ENCODE measurements at regions not wholly inside any gene's neighbourhood (a gene's known extent, or its start where the extent isn't known, plus 50 kb on each side); places are given as distances from the start of the nearest gene placed in this dataset.
"Not testable (repeated sequence)": the region's sequence is repeated elsewhere in the genome, so short reads cannot be mapped to it uniquely, and the experiment has no call there.

DNA sequence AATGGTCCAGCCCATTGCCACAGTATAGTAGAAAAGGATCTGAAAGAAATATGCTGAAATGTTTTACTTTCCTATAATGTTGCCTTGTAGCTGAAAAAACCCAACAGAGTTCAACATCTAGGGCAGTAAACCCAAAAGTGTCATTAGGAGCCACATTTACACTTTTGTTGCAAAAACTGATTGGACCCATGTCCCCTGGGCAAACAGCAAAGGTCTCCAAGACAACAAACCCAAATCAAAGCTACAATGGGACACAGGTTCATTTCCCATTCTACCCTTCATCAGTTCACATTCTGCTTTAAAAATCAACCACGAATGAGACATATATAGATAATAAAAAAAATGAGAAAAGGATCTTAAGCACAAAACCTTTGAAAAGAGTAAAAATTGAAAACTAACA is 744.8 kb downstream of the PCDH17 start:
- DNase-seq (ENCODE audit: low spot score): no peak

DNA sequence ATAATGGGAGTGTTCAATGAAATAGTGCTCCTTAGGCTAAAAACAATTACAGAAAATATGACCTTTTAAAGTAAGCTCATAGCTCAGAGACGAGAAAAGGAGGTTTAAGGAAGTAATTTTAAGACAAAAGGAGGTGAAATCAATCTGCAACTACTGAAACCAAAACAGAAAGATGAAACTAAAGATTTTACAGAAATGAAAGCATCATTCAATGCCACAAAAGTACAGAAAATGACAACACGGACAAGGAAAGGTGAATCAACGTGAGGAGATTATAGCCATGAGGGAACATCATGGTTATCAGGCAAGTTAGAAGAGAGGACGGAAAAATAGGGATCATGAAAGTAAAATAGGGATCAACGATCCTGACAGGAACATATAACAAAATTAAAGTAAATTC is 745.2 kb downstream of the PCDH17 start:
- no peak for DNase-seq (ENCODE audit: low spot score)

DNA sequence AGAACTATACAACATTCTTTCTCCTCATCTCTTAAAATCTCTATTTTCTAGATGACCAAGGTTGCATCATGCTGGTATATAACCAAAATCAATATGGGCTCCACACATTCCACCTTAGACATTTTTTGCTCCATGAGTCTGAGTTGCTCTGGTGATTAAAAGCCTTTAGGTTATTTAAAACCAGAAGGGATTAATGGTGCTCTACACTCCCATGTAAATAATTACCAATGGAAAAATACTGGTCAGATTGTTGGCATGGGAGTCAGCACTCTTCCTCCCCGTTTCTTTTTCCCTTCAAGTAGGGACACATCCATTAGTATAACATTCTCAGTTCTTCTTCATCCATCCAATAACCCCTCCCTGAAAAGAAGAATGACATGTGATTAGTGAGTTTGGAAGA is 747.7 kb downstream of the PCDH17 start:
- DNase-seq (ENCODE audit: low spot score): no peak

DNA sequence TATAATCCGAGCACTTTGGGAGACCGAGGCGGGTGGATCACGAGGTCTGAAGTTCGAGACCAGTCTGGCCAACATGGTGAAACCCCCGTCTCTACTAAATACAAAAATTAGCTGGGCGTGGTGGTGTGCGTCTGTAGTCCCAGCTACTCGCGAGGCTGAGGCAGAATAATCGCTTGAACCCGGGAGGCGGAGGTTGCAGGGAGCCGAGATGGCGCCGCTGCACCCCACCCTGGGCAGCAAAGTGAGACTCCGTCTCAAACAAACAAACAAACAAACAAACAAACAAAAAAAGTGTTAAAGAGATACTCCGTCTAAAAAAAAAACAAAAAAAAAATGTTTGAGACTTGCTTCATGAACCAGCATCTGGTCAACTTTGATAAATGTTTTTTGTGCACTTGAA is 753.8 kb downstream of the PCDH17 start:
- not testable (repeated sequence) for DNase-seq (ENCODE audit: low spot score)

DNA sequence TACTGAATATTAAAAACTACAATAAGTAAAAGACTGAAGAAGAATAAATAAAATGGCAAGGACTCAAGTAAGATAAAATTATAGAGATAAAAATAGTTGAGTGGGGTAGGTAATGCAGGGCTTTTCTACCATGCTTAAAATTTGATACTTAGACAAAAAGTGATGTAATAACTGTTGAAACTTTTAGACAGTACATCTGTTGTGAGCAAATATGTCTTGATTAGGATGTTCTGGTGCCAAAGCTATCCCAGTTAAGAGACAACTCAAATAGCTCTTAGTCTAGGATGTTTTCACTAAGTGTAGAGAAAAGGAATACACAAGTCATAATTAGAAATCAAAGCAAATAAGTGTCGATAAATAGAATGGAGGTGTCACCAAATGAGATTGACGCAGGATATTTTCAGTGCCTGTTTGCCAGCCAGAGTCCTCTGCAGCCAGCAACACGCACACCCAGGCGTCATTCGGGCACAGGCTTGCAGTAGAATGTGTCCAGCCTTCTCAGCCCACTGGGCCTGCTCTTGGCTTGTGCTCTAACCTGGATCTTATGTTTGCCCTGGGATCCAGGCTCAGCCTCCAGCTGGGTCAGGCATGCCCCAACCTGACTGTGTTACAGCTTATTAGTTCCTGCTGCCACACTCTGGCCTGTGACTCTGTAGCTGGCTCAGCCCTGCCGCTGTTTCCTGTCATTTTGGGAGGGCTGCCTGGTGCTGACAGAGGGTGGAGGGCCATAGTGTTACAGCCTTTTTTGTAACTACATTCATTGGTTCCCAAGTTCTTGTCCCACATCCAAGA is 766.2 kb downstream of the PCDH17 start:
- DNase-seq (ENCODE audit: low spot score): no peak

DNA sequence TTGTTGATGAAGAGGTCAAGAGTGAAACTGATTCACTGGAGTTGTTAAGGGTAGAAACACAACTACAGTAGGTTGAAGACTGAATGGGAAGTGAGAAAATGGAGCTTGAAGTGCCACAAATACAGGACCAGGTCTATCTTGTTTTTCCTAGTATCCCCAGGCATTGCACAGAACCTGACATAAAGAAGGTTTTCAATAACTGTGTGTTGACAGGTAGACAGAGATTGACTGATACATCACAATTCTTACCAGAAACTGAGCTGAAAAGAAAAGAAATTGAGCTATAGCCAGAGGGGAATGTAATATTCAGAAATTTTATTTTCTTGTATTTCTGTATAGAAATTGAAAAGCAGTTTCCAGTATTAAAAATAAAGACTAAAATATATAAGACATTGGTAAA is 767.7 kb downstream of the PCDH17 start:
- no peak for DNase-seq (ENCODE audit: low spot score)

DNA sequence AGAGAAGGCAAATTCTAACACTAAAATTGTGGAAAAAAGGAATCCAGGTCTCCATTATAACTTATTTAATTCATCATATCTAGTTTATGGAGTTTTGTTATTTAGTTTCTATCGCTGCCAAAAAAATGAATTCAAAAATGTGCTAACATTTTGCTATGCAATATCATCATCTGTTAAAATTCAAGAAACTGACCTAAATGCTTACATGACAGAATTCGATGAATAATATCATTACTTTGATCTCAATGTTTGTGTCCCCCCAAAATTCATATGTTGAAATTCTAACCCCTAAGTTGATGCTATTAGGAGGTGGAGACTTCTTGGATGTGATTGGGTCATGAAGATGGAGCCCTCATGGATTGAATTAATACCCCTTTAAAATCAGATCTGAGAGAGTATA is 775.0 kb downstream of the PCDH17 start:
- DNase-seq (ENCODE audit: low spot score): no peak

DNA sequence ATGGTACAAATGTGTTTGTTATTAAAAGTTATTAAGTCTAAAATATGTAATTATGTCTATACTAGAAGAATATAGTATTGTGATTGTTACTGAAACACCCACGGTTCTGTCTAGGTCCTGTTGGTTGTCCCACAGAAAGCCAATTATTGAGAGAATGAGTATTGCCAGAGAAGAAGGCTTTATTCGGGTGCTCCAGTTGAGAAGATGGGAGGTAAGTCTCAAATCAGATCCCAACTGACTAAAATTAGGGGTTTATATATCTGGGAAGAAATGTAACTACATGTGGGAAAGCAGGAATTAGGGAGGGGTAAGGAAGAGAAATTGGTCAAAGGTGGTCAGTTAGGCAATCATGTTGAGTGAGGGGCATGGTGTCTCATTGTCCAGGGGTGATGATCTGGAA is 798.4 kb downstream of the PCDH17 start:
- DNase-seq (ENCODE audit: low spot score): no peak

DNA sequence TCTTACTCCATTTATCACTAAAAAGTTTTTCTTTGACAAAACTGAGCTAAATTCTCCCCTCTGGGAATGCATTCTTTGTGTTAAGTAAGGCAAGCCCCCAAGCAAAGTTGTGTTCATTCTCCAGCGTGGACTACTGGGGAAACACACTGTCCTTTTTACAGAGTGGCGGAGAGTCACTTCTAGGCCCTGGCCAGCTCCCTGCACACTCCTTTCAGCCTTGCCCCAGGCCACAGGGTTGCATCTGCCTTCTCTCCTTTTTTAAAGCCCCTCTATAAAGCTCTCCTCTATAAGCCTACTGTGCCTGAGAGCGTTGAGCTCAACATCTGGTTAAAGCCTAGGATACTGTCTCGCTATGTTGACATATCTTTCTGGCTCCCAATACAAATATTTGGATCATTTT is 803.4 kb downstream of the PCDH17 start:
- no peak for DNase-seq (ENCODE audit: low spot score)

DNA sequence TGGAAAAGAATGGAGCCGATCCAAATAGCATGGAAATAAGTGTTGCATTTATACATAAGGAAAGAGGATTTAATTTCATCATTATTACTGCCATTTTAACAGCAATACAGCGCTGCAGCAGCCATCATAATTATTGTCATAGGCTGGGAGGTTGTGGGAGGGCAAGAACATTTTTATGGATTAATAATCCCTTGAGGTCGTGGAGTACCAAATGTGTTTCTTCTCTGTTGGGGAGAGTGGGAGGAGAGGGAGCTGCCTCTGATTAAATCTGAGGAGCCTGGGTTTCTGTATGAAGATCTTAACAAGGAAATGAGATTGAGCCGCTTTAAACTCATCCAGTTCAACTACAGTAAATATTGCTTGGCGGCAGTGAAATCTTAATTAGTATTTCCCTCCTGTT is 805.9 kb downstream of the PCDH17 start:
- no peak for DNase-seq (ENCODE audit: low spot score)

DNA sequence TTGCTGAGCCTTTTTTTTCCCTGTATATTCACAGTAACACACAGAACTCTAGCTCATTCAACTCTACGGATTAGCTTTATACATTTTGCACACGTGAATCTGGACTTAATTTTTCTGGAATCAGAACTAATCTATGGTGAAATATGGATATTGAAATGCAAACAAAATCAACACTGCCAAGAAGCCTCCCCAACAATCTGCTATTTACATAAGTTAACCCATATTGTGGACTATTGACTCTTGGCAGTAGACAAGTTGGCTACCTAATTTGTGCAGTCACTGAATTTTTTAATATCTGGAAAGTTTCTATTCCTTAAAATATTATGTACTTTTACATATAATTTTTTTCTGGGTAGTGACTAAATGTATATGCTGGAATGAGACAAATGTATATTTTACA is 815.4 kb downstream of the PCDH17 start:
- DNase-seq (ENCODE audit: low spot score): no peak

DNA sequence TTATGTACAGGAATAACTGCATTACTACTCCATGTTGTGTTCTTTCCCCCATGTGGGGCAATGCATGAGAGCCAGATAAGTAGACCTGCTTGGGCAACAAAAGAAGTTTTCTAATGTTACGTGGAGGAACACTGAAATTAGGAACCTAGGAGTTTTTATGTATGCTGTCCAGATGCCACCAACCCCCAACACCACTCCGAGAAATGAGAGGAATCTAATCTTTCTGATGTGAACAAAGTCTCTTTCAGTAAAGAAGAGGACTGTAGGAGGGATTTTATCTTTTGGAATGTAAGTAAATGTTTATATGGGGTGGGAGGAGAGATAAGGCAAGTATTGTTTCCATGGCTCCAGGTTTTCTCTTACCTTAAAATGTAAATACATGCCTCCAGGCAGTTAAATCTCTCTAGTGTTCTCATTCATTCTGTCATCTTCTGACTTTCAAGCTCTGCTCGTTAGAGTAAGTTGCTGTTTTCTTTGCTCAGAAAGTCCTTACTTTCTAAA is 820.6 kb downstream of the PCDH17 start:
- DNase-seq (ENCODE audit: low spot score): no peak

DNA sequence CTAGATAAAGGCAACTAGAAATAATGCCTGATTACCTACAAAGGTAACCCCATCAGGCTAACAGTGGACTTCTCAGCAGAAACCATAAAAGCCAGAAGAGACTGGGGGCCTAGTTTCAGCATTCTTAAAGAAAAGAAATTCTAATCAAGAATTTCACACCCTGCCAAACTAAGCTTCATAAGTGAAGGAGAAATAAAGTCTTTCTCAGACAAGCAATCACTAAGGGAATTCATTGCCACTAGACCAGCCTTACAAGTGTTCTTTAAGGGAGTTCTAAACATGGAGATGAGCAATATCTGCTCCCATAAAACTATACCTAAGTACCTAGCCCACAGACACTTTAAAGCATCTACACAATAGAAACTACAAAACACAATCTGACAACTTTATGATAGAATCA is 823.5 kb downstream of the PCDH17 start:
- no peak for DNase-seq (ENCODE audit: low spot score)

DNA sequence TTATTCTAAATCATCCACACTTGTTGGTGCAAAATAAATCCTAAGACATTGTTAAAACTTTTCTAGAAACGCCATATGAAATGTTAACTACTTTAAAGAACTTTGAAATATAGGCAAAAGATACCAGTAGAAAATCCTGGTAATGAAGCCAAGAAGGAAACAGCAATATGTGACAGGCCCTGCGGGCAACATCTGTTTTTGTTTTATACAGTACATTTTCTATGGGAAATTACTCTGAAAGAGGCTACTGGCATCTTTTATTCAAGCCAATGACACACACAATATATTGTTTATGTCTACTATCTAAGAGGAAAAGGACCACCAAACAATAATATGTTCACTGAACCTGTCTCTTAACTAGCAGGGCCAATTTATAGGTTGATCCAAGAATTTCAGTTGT is 829.7 kb downstream of the PCDH17 start:
- DNase-seq (ENCODE audit: low spot score): no peak

DNA sequence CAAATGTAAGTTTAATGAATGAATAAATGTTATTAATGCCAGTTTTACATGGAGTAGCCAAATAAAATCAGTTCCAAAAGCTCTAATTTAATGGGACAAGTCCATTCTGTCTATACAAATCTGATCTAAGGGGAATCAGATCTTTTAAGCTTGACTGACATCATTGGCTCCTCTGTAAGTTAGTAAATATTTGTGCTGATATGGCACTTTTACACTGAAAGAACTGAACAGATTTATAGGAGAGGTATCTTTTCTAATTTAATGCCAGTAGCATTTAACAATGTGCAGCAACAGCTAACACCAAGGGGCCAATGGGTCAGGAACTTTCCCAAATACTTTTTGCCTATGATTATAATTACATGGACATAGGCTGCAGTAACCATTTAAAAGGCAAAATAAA is 832.3 kb downstream of the PCDH17 start:
- no peak for DNase-seq (ENCODE audit: low spot score)

DNA sequence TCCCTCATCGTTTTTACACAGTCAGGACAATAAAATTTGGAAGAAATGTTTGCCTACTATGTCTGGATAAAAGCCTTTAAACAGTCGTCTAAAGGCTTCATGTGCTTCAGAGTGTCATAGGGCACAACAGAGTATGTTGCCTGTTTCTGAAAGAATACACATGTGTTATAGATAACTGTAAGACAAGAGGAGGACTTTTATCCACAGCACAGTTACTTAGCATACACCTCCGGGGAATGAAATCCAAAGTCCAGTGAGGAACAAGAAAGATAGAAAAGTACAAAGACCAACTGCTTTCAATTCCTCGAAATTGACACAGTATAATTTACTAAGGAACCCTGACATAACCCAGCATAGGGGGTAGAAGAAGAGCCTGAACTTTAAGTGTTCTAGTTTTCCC is 835.6 kb downstream of the PCDH17 start:
- DNase-seq (ENCODE audit: low spot score): no peak

DNA sequence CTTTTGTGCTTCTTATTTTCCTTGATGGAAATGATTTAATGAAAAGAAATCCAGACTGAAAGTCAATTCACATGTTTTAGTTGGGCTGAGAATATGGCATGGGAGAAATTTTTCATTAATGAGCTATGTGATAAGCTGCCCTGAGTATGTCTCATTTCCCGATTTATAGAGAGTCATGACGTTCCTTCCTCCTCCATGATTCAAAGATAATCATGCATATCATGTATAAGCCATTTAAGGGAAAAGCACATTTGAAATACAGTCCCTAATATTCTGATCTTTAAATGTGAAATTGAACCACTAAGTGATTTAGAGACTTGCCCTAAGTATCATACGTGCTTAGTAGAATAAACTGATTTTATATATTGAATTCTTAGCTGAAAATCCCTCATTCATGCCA is 840.9 kb downstream of the PCDH17 start:
- DNase-seq (ENCODE audit: low spot score): no peak

DNA sequence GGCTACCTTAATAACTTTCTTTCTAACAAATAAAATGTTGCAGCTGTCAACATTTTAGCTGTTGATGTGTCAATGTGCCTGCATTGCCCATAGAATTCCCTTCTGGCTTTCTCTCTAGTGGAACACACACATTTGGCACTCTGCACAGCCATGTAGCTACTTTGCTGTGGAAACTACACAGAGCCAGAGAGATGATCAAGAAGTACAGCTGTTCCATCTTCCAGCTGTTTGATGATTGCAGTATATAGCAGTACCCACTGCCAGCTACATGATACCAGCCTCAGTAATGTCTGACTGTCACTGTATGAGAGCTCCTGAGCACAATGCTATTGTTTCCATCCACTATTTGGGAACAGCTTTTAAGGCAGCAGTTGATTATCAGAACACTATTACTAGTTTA is 843.0 kb downstream of the PCDH17 start:
- no peak for DNase-seq (ENCODE audit: low spot score)

DNA sequence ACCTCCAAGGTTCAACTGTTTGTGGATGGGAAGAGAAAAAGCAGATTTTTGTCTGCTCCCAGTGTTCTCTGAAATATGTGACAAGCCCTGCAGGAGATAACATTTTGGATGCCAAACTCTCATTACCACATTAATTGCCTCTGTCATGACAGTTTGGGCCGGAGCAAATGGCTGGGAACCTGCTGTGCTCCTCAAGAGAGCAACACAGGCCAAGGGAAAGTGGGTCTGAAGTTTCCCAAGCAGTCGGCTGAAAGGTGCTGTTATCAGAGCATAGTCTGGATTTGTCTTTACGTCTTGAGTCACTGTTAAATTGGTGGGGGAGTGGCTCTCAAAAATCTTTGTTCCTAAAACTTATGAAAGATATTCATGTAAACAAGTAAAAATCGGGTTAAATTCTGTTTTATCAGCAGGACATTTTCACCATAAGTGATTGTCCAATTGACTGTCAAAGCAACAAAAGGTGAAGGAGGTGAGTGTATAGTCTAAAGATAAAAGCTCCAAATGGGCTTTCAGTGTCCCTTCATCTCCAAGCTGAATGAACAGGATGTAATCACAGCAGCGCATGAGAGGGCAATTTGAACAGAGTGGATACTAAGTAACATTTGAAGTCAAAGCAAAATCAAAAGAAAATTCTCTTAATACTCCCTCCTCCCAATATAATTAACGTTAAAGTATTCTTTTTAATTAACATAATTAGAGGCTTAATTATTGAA is 844.8 kb downstream of the PCDH17 start:
- no peak for DNase-seq (ENCODE audit: low spot score)

DNA sequence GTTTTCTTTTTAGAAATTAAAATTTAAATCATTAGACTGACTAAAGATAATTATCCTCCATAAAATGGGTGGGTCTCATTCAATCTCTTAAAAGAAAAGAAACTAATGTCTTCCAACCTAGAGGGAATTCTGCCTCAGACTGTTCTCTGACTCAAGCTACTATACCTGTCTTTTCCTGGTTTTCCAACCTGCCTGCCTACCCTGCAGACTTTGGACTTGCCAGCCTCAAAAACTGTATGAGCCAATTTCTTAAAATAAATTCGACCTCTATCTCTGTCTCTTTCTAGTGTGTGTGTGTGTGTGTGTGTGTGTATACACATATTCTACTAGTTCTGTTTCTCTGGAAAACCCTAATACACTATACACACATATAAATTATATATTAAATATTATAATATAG is 847.3 kb downstream of the PCDH17 start:
- no peak for DNase-seq (ENCODE audit: low spot score)

DNA sequence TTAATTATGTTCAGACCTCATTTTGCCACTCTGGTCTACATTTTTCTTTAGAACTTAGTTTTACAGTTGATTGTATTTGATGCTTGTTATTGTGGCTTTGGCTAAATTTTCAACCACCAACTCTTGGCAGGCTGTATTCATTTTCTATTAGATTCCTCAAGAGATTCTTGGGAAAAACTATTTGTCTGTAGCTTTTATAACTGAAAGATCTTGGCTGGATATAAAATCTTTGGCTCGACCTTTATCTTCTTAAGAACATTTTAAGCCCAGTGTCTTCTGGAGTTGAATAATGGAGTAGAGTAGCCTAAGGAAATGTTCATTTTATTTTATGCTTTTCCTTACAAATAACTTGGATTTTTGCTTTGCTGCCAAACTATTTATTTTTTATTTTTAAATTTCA is 848.5 kb downstream of the PCDH17 start:
- DNase-seq (ENCODE audit: low spot score): no peak

DNA sequence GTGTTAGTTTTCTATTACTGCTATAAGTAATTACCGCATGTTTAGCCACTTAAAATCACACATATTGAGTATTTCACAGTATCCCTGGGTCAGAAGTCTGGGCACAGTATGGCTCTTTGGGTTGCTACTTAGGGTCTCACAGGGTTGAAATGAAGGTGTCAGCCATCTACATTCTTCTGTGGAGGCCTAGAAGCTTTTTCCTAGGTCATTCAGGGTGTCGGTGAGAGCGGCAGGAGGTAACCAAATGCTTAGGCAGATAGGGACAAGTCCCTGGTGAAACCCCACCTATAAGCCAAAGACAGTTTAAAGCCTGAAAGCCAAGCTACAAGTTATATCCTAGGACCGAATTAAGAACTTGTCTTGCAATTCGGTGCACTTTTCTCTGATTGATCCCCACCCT is 856.7 kb downstream of the PCDH17 start:
- DNase-seq (ENCODE audit: low spot score): no peak

DNA sequence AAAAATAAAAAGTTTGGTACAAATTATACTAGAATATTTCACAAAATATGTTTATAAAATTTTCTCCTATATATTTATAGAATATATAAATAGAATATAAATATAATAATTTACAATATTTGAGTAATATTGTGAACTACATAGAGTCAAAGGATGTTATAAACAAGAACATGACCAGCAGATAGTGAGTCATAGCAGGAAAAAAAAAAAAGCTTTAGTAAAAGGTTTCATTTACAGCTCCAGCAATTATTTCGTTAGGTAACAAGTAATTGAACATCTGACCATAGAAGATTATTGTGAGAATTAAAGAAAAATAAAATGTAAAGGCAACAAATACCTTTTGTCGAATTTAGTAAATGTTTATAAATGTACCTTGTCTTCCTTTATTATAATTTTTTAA is 864.1 kb downstream of the PCDH17 start:
- no peak for DNase-seq (ENCODE audit: low spot score)

DNA sequence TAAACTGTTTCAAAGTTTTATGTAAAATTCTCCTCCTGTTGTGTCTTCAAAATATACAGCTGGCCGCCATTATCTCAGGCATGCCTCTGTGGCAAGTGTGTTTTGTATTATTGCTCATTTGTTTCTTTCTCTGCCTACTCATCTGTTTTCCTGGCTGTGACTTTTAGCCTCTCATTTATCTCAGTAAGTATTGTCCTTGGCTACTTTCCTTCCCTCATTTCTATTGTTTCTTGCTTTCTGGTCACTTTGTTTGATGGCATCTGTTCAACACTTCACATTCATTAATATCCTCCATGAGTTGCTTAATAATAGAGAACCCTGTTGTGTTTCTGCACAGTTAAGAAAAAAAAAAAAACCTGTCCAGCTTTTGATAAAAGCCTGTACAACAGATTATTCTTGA is 869.4 kb downstream of the PCDH17 start:
- DNase-seq (ENCODE audit: low spot score): no peak
